HG02970 (cell line): ENCODE measurements at regions not wholly inside any gene's neighbourhood (a gene's known extent, or its start where the extent isn't known, plus 50 kb on each side); places are given as distances from the start of the nearest gene placed in this dataset.
"Not testable (repeated sequence)": the region's sequence is repeated elsewhere in the genome, so short reads cannot be mapped to it uniquely, and the experiment has no call there.

Experiments
- ATAC-seq: cut with Tn5 transposase; IDR thresholded peaks from one replicate; pipeline ENCODE4 v1.9.1; 2021; ENCODE audit warnings: mild to moderate bottlenecking, moderate library complexity, moderate number of reproducible peaks; ENCODE audit not compliant: unreplicated experiment, low FRiP score

GRCh38 chr6:137705160-137706082, 161.6 kb upstream of the TNFAIP3 start:
- no peak for ATAC-seq

- ATAC-seq = no peak
Observed at GRCh38 chr6:137706083-137706750, 160.8 kb upstream of the TNFAIP3 start.

DNA sequence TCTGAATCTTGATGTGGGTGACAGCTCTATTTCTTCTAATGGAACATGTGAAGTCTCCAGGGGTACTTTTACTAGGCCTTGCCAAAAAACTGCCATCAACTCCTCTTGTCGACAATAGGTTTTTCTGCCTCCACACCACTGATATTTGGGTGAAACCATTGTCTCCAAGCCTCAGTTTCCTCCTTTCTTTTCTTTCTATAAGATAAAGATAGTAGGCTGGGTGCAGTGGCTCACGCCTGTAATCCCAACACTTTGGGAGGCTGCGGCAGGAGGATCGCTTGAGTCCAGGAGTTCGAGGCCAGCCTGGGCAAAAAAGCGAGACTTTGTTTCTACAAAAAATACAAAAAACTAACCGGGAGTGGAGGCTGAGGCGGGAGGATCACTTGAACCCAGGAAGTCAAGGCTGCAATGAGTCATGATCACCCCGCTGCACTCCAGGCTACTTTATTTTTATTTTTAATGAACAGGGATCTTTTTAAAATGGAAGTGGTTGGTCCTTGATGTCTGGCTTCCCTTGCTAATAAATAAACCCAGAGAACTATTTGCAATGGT, 159.9 kb upstream of the TNFAIP3 start:
- ATAC-seq = no peak

DNA sequence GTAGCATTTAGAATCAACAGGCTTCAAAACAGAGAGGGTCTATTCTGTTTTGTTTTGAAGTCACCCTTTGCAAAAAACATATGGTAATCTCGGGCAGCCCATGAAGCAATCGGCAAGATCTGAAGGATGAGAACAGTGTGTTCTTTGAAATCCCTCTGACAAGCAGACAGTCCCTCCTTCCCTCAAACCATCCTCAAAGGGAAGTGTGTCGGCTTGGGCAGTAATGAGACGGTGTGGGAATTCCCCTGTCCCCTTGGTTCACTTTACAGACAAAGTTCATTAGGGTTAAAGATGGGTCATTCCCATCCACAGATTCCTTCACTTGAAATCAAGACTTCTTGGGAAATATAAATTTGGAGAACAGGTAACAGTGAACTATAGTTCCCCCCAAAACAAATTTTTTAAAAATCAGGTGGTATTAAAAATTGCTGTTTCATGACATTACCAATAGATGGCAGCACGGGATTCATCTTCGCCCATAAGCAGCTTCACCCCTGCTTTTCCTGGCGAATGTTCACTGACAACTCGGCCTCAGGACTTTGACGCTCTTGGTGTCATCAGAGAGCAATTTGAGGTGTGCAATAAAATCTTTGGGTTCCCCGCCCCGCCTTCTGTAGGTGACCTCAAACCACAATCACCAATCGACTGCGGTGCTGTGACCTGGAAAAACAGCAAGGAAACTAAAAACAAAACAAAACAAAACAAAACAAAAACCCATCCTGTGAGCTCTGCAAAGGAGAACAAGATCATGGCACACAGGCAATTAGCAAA, 159.3 kb upstream of the TNFAIP3 start:
- ATAC-seq = peak; percentile 48

GRCh38 chr6:137708481-137708880, 158.6 kb upstream of the TNFAIP3 start:
- no peak for ATAC-seq

GRCh38 chr6:137709424-137710236, 157.4 kb upstream of the TNFAIP3 start:
- ATAC-seq = no peak

DNA sequence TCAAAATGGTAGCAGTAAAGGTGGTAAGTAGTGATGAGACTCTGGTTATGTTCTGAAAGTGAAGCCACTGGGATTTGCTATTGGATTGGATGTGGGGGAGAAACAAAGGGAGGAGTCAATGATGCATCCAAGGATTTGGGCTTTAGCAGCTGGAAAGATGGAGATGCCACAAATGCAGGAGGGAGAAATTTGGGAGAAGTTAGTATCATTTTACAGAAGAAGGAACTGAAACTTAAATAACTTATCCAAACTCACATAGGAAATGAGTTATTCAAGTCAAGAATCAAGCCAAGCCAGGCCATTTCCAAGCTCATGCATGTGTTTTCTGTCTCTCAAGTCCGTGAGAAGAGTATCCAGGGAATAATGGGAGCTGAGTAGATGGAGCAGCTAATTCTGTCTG, 155.1 kb upstream of the TNFAIP3 start:
- ATAC-seq = no peak

GRCh38 chr6:137712587-137712986, 154.5 kb upstream of the TNFAIP3 start:
- ATAC-seq = no peak

GRCh38 chr6:137715589-137716045, 151.4 kb upstream of the TNFAIP3 start:
- no peak for ATAC-seq

- ATAC-seq = no peak
Observed at GRCh38 chr6:137717074-137718073, 149.7 kb upstream of the TNFAIP3 start.

- ATAC-seq = not testable (repeated sequence)
Observed at GRCh38 chr6:137718903-137719302, 148.2 kb upstream of the TNFAIP3 start.

DNA sequence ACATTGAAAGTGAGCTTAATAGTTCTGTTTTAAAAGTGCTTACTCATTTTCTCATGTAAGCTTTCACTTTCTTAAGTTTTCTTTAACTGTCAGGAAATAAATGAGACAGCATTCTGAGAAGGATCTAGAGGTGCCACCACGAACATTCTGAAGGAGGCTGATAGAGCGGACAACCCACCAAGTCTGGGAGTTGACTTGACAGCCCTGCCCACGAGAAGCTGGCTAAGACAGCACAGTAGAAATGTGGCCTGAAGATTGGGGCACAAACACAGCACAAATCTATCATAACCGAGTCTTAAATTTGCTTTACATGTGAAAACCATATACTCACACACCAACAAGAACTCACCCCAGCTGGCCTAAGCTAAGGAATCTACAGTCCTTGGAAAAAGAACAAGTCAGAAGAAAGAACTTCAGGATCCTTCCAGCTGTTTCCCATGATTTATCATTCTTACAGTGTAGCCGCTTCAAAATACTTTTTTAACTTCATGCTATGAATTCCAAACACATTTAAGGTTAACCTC, 144.2 kb upstream of the TNFAIP3 start:
- ATAC-seq = no peak

GRCh38 chr6:137723273-137724017, 143.6 kb upstream of the TNFAIP3 start:
- no peak for ATAC-seq

DNA sequence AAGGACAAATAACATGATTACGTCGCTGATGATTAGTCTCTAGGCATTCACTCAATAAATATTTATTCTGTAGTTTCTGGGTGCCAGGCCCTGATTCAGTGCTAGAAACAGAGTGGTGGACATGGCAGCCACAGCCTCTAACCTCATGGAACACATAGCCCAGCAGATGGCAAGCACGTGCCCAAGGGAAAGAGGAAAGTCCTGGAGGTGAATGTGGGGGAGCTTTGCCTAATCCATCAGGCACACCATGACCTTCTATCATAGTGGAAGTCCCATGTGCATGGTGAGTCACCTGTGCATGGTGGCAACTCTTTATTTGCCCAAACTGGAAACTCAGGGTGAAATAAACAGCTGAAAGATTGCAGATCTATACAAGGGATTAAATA, 143.0 kb upstream of the TNFAIP3 start:
- no peak for ATAC-seq

DNA sequence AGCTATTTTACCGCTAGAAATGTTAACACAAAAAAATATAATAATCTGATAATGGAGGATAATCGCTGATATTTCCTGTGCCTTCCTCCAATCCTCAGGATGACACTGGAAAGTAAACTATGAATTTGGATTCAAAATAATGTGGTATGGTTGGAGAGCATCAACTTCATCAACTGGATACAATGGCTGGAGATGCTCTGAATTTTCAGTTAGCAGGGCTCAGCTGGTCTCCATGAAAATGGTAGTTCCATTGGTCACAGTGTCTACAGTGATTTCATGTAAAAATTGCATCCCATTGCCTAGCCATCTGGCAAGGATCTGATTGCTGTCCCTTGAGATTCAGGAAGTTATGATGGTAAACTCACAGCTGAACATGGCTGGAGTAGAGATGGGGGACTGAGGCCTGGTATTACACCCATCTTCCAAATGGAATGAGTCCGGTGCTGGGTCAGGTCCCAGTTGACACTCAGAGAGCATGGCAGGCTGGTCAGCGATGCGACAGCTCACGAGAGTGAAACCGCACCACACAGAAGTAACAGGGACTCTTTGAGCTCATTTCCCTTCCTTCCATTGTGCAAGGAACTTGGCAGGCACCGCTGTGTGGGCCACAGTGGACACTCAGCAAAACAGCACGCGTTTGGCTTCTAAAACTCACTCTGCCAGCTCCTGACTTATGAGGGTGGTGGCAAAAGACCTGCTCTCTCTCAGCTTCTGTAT, 142.4 kb upstream of the TNFAIP3 start:
- no peak for ATAC-seq

DNA sequence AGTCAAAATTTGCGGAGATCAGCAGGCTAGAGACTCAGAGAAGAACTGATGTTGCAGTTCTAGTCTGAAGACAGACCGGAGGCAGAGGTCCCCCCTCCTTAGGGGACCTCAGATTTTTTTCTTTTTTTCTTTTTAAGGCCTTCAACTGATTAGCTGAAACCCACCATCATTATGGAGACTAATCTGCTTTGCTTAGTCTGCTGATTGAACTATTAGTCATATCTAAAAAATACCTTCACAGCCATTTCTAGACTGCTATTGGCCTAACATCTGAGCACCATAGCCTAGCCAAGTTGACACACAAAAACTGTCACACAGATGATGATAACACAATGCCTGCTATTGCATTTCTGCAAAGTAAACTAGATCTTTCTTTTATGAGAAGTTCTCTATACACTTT, 141.1 kb upstream of the TNFAIP3 start:
- no peak for ATAC-seq

GRCh38 chr6:137726582-137726981, 140.5 kb upstream of the TNFAIP3 start:
- ATAC-seq = no peak
